ENCODE measurements at regions not wholly inside any gene's neighbourhood (a gene's known extent, or its start where the extent isn't known, plus 50 kb on each side); places are given as distances from the start of the nearest gene placed in this dataset.

GRCh38 chr6:78020586-78020985 is 367.7 kb downstream of the MEI4 start:
- WGBS, result 81% methylated on average over 3 of the region's 3 CpGs
- TF ChIP-seq FOXA1 (IDR thresholded peaks at IDR 0.05), result no peak
- Histone ChIP-seq H3K9me3 (ENCODE audit: control insufficient read depth in 4 of 4, low read length in 3 of 4) (no peaks in the 10 kb centered on the region), H3K27ac (ENCODE audit: low read depth in 1 of 2, low read length in 2 of 2) (no peak overlapping the region), H3K9ac (ENCODE audit: low read depth in 1 of 2, low read length in 2 of 2) (no peak overlapping the region), H3K27me3 (ENCODE audit: control insufficient read depth in 4 of 4, insufficient read depth in 4 of 4, low read length in 3 of 4) (no peaks in the 10 kb centered on the region), H3K4me3 (ENCODE audit: low read depth in 1 of 3, low read length in 3 of 3) (no peak overlapping the region), H3K36me3 (ENCODE audit: control insufficient read depth in 4 of 4, insufficient read depth in 3 of 4, low read depth in 1 of 4, low read length in 3 of 4) (no peaks in the 10 kb centered on the region), H3K4me1 (ENCODE audit: control insufficient read depth in 4 of 4, insufficient read depth in 4 of 4, low read length in 3 of 4) (no peaks in the 10 kb centered on the region)
- no peak for DNase-seq (ENCODE audit: low spot score)

- TF ChIP-seq HNF4G (IDR thresholded peaks at IDR 0.05) (no peak), NR2F2 (IDR thresholded peaks at IDR 0.05) (no peak), YY1 (IDR thresholded peaks at IDR 0.05) (no peak), REST (IDR thresholded peaks at IDR 0.05) (no peak), TAF1 (conservative IDR thresholded peaks at IDR 0.05) (no peak), SP1 (IDR thresholded peaks at IDR 0.05) (no peak), RAD21 (IDR thresholded peaks at IDR 0.05) (no peak), CTCF (IDR thresholded peaks at IDR 0.05; ENCODE audit: low read depth, low read length, missing input control) (no peak), JUND (IDR thresholded peaks at IDR 0.05) (no peak), RXRA (IDR thresholded peaks at IDR 0.05) (no peak), GABPA (IDR thresholded peaks at IDR 0.05 in 1 of 2, conservative IDR thresholded peaks at IDR 0.05 in 1 of 2) (no peak)
- TF ChIP-seq, protein P1, sequence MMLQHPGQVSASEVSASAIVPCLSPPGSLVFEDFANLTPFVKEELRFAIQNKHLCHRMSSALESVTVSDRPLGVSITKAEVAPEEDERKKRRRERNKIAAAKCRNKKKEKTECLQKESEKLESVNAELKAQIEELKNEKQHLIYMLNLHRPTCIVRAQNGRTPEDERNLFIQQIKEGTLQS (IDR thresholded peaks at IDR 0.05), result no peak
- TF ChIP-seq, protein P2, sequence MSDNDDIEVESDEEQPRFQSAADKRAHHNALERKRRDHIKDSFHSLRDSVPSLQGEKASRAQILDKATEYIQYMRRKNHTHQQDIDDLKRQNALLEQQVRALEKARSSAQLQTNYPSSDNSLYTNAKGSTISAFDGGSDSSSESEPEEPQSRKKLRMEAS (IDR thresholded peaks at IDR 0.05), result no peak
- Histone ChIP-seq H3K27ac (ENCODE audit: low read depth in 1 of 2, low read length in 2 of 2) (no peak overlapping the region), H3K9ac (ENCODE audit: low read depth in 1 of 2, low read length in 2 of 2) (no peak overlapping the region), H3K36me3 (ENCODE audit: control insufficient read depth in 4 of 4, insufficient read depth in 3 of 4, low read depth in 1 of 4, low read length in 3 of 4) (no peaks in the 10 kb centered on the region), H3K27me3 (ENCODE audit: control insufficient read depth in 4 of 4, insufficient read depth in 4 of 4, low read length in 3 of 4) (no peaks in the 10 kb centered on the region), H3K9me3 (ENCODE audit: control insufficient read depth in 4 of 4, low read length in 3 of 4) (no peaks in the 10 kb centered on the region), H3K4me1 (ENCODE audit: control insufficient read depth in 4 of 4, insufficient read depth in 4 of 4, low read length in 3 of 4) (no peaks in the 10 kb centered on the region), H3K4me3 (ENCODE audit: low read depth in 1 of 3, low read length in 3 of 3) (no peak overlapping the region)
- no peak for DNase-seq (ENCODE audit: low spot score)
These were observed 372.7 kb downstream of the MEI4 start for GRCh38 chr6:78025502-78025901.

DNA sequence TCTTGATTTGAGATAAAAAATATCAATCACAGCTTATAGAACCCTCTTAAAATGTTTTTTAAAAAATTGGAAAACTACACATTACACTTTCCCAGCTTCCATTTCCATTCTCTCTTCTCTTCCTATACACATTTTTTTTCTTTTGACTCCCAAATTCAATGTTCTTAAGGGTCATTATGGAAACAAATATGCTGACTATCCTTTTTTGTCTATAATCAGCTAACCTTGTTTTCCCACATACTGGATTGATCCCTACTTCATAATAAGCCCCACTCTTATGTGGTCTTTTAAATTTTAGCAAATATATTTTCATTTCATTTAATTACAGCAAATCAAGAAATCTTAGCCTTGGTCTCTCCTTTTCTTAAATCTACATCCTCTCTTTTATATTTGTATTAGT is 378.4 kb downstream of the MEI4 start:
- H3K4me3 ChIP-seq (ENCODE audit: low read depth in 1 of 3, low read length in 3 of 3), result no peak overlapping the region
- no peak for DNase-seq (ENCODE audit: low spot score)
- TF ChIP-seq REST (IDR thresholded peaks at IDR 0.05), result no peak
- no peak for TF ChIP-seq SP1 (IDR thresholded peaks at IDR 0.05)
- TF ChIP-seq ZBTB33 (IDR thresholded peaks at IDR 0.05), result no peak
- no peak for TF ChIP-seq TAF1 (conservative IDR thresholded peaks at IDR 0.05)
- TF ChIP-seq JUND (IDR thresholded peaks at IDR 0.05), result no peak
- no peak for TF ChIP-seq FOXA2 (IDR thresholded peaks at IDR 0.05)
- no peak overlapping the region for H3K27ac ChIP-seq (ENCODE audit: low read depth in 1 of 2, low read length in 2 of 2)
- H3K4me1 ChIP-seq (ENCODE audit: control insufficient read depth in 4 of 4, insufficient read depth in 4 of 4, low read length in 3 of 4), result no peaks in the 10 kb centered on the region
- H3K9ac ChIP-seq (ENCODE audit: low read depth in 1 of 2, low read length in 2 of 2), result no peak overlapping the region
- H3K27me3 ChIP-seq (ENCODE audit: control insufficient read depth in 4 of 4, insufficient read depth in 4 of 4, low read length in 3 of 4), result no peaks in the 10 kb centered on the region
- no peaks in the 10 kb centered on the region for H3K36me3 ChIP-seq (ENCODE audit: control insufficient read depth in 4 of 4, insufficient read depth in 3 of 4, low read depth in 1 of 4, low read length in 3 of 4)
- no peaks in the 10 kb centered on the region for H3K9me3 ChIP-seq (ENCODE audit: control insufficient read depth in 4 of 4, low read length in 3 of 4)
